Gastrocnemius medialis (tissue), 4 donors: ENCODE measurements at regions not wholly inside any gene's neighbourhood (a gene's known extent, or its start where the extent isn't known, plus 50 kb on each side); places are given as distances from the start of the nearest gene placed in this dataset.

ENCODE experiments used
- ATAC-seq, 2 donors: fragments of 150-250 bp; one replicate each; pipeline ENCODE4 v1.9.1; 2016
- DNase-seq, 2 donors: peaks; one replicate each; pipeline ENCODE4 v3.0.0-alpha.2; 2019
- H3K27ac ChIP-seq, 4 donors: fragments of 200-600 bp; sonication (generic); 1 replicate in 1 of 4; 2 replicates in 3 of 4; pipeline ENCODE4 v1.5.1; 2016 to 2018; ENCODE audit warnings: mild to moderate bottlenecking in 2 of 4, moderate library complexity in 1 of 4
- H3K27me3 ChIP-seq, 3 donors: fragments of 200-600 bp; sonication (generic) in 2 of 3; 1 replicate in 1 of 3; 2 replicates in 2 of 3; pipeline versions ENCODE4 v1.5.1 to v1.6.0; 2016 to 2019; ENCODE audit warnings: mild to moderate bottlenecking in 1 of 3, moderate library complexity in 1 of 3
- H3K36me3 ChIP-seq, 2 donors: fragments of 200-600 bp; sonication (generic) in 1 of 2; one replicate each; pipeline ENCODE4 v1.5.1; 2017 to 2018
- H3K4me1 ChIP-seq, 2 donors: fragments of 200-600 bp; sonication (generic) in 1 of 2; one replicate each; pipeline ENCODE4 v1.5.1; 2016 to 2017; ENCODE audit warnings: mild to moderate bottlenecking in 2 of 2
- H3K4me3 ChIP-seq, 4 donors: fragments of 200-600 bp; sonication (generic) in 3 of 4; 1 replicate in 1 of 4; 2 replicates in 3 of 4; pipeline ENCODE4 v1.5.1; 2016 to 2019; ENCODE audit warnings: mild to moderate bottlenecking in 2 of 4
- H3K9me3 ChIP-seq, 3 donors: fragments of 200-600 bp; sonication (generic) in 2 of 3; 1 replicate in 1 of 3; 2 replicates in 2 of 3; pipeline ENCODE4 v1.5.1; 2016 to 2019
- POLR2A ChIP-seq, 2 donors: fragments of 450-650 bp; IDR thresholded peaks; one replicate each; pipeline ENCODE4 v1.6.1; 2017; ENCODE audit warnings: antibody characterized with exemption in 2 of 2, mild to moderate bottlenecking in 2 of 2, moderate library complexity in 2 of 2
- in situ Hi-C, 4 donors: fragments of 200-750 bp; cut with MboI; loops; one replicate each; pipeline versions ENCODE4 v1.15.0 to v1.8.0; 2017; ENCODE audit warnings: low sequenced_read_pairs in 4 of 4
- intact Hi-C: fragments of 100-400 bp; cut with DNase I; formaldehyde crosslinking; loops from one replicate; pipeline ENCODE4 v1.15.1; 2023; ENCODE audit warnings: low total_unique reads
- TF ChIP-seq, protein P1 (sequence below), 5 experiments: fragments of 450-650 bp in 3 of 5; fragments of 200-600 bp in 2 of 5; sonication (generic) in 2 of 5; IDR thresholded peaks in 4 of 5; conservative IDR thresholded peaks in 1 of 5; 1 replicate in 4 of 5; 2 replicates in 1 of 5; pipeline ENCODE4 v1.5.1; 2016 to 2019; ENCODE audit warnings: antibody characterized with exemption in 5 of 5, mild to moderate bottlenecking in 3 of 5, moderate library complexity in 3 of 5

DNA sequence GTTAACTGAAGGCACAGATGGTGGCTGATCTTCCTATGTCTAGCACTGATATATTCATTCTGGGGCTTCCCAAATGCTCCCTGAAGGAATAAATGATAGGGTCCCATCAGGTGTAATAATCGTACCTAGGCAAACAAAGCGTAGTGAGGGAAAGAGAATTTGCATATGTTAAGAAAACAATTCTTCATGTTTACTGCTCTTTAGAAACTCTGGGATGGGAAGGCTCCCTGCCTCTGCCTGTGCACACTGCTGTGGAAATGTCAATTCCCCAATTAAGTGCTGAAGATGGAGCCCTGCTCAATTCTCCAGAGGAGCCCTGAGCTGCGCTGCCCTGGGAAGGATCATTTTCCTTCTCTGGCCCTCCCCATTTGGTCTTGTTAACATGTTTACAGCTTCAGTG, 380.9 kb upstream of the ADARB2 start:
- H3K27me3 ChIP-seq: no peaks in the 10 kb centered on the region
- in situ Hi-C loops (no loop called here), intact Hi-C loops (no loop called here)
- no peaks in the 10 kb centered on the region for H3K36me3 ChIP-seq
- no peaks in the 10 kb centered on the region for H3K4me1 ChIP-seq
- DNase-seq (no peak), ATAC-seq (no peak)
- no peak overlapping the region for H3K27ac ChIP-seq
- no peaks in the 10 kb centered on the region for H3K9me3 ChIP-seq
- no peak for TF ChIP-seq POLR2A (IDR thresholded peaks at IDR 0.05)
- TF ChIP-seq, protein P1, sequence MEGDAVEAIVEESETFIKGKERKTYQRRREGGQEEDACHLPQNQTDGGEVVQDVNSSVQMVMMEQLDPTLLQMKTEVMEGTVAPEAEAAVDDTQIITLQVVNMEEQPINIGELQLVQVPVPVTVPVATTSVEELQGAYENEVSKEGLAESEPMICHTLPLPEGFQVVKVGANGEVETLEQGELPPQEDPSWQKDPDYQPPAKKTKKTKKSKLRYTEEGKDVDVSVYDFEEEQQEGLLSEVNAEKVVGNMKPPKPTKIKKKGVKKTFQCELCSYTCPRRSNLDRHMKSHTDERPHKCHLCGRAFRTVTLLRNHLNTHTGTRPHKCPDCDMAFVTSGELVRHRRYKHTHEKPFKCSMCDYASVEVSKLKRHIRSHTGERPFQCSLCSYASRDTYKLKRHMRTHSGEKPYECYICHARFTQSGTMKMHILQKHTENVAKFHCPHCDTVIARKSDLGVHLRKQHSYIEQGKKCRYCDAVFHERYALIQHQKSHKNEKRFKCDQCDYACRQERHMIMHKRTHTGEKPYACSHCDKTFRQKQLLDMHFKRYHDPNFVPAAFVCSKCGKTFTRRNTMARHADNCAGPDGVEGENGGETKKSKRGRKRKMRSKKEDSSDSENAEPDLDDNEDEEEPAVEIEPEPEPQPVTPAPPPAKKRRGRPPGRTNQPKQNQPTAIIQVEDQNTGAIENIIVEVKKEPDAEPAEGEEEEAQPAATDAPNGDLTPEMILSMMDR (IDR thresholded peaks at IDR 0.05 in 4 of 5, conservative IDR thresholded peaks at IDR 0.05 in 1 of 5): no peak
- H3K4me3 ChIP-seq: no peak overlapping the region

DNA sequence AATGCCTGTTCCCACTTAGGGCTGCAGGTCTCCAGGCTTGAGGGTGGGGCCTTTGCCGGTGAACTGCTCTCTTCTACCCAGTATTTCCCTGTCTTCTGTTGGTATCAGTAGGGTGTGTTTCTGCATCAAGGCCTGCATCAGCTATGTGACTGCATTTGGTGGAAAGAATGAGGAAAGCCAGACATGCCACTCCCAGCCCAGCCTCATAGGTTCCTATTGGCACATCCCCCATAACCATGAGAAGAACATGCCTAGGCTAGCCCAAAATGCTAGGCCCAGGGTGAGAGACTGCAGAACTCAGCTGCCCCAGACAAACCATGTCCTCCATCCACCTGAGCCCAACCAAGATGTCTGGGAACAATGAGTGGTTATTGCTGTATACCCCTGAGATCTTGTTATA, 380.3 kb upstream of the ADARB2 start:
- intact Hi-C loops: no loop called here
- in situ Hi-C loops: no loop called here
- ATAC-seq (no peak), DNase-seq (no peak)
- Histone ChIP-seq H3K9me3 (no peaks in the 10 kb centered on the region), H3K27ac (no peak overlapping the region), H3K27me3 (no peaks in the 10 kb centered on the region), H3K4me1 (no peaks in the 10 kb centered on the region), H3K4me3 (no peak overlapping the region), H3K36me3 (no peaks in the 10 kb centered on the region)
- TF ChIP-seq, protein P1 (IDR thresholded peaks at IDR 0.05 in 4 of 5, conservative IDR thresholded peaks at IDR 0.05 in 1 of 5): no peak
- TF ChIP-seq POLR2A (IDR thresholded peaks at IDR 0.05): no peak

DNA sequence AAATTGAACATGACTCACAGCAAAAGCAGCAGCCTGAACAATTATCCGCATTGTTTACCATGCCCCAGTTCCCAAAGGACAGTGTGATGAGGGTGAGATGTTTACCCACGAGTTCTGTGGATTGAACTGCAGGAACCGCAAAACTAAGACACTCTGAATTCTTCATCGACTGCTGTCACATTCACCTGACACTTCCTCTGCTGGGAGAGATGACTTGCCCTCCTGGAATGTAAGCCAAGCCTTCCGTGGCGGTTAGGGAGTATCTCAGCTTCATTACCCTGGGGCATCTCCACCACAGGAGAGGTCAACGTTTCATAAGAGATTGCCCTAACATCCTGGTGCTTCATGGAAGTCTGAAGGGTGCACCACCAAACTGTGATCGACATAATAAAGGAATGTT, 374.6 kb upstream of the ADARB2 start:
- Histone ChIP-seq H3K27me3 (no peaks in the 10 kb centered on the region), H3K36me3 (no peaks in the 10 kb centered on the region), H3K4me1 (no peaks in the 10 kb centered on the region), H3K9me3 (no peaks in the 10 kb centered on the region), H3K4me3 (no peak overlapping the region), H3K27ac (no peak overlapping the region)
- intact Hi-C loops: no loop called here
- DNase-seq: no peak
- no peak for TF ChIP-seq POLR2A (IDR thresholded peaks at IDR 0.05)
- TF ChIP-seq, protein P1 (IDR thresholded peaks at IDR 0.05 in 4 of 5, conservative IDR thresholded peaks at IDR 0.05 in 1 of 5): no peak
- in situ Hi-C loops: no loop called here
- no peak for ATAC-seq

DNA sequence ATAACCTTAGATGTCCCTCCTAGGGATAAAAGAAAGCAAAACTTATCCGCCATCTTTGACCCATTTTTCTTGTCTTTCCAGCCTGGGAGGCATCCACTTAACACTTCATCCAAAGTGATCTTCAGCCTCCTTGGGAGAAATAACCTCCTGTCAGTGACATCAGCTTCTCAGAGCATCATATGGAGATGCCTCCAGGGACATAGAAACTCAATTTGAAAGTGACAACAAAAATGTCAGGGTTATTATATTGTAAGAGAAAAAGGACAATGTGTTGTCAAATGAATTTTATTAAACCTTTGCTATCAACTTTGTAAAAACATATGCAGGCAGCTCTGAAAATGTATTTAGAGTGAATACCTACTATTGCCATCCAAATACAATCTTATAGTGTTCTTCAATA, 371.2 kb upstream of the ADARB2 start:
- Histone ChIP-seq H3K27ac (no peak overlapping the region), H3K9me3 (no peaks in the 10 kb centered on the region), H3K4me1 (no peaks in the 10 kb centered on the region), H3K4me3 (no peak overlapping the region), H3K27me3 (no peaks in the 10 kb centered on the region), H3K36me3 (no peaks in the 10 kb centered on the region)
- intact Hi-C loops (no loop called here), in situ Hi-C loops (no loop called here)
- no peak for TF ChIP-seq POLR2A (IDR thresholded peaks at IDR 0.05)
- TF ChIP-seq, protein P1 (IDR thresholded peaks at IDR 0.05 in 4 of 5, conservative IDR thresholded peaks at IDR 0.05 in 1 of 5): no peak
- ATAC-seq: no peak
- DNase-seq: no peak

DNA sequence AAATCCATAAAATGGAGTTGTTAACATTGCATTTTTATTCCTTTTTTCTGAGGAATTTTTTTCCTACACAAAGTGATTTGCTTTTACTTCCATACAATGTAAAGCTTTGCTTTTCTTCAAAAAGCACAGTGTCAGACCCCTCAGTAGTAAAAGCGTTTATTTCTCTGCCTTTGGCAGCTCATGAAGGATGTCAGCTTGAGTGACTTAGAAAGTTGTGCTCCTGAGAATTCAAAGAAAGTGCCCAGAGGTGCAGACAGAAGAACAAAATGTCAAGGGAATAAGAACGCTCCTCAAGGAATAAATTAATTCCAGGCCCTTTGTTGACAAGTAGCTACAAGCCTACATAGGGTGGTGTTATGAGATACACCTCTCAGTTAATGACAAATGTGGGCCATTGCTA, 369.3 kb upstream of the ADARB2 start:
- Histone ChIP-seq H3K4me3 (no peak overlapping the region), H3K9me3 (no peaks in the 10 kb centered on the region), H3K4me1 (no peaks in the 10 kb centered on the region), H3K27me3 (no peaks in the 10 kb centered on the region), H3K36me3 (no peaks in the 10 kb centered on the region), H3K27ac (no peak overlapping the region)
- no peak for DNase-seq
- intact Hi-C loops (no loop called here), in situ Hi-C loops (no loop called here)
- no peak for ATAC-seq
- TF ChIP-seq POLR2A (IDR thresholded peaks at IDR 0.05): no peak
- TF ChIP-seq, protein P1 (IDR thresholded peaks at IDR 0.05 in 4 of 5, conservative IDR thresholded peaks at IDR 0.05 in 1 of 5): no peak
